ENCODE measurements at regions not wholly inside any gene's neighbourhood (a gene's known extent, or its start where the extent isn't known, plus 50 kb on each side); places are given as distances from the start of the nearest gene placed in this dataset.

DNA sequence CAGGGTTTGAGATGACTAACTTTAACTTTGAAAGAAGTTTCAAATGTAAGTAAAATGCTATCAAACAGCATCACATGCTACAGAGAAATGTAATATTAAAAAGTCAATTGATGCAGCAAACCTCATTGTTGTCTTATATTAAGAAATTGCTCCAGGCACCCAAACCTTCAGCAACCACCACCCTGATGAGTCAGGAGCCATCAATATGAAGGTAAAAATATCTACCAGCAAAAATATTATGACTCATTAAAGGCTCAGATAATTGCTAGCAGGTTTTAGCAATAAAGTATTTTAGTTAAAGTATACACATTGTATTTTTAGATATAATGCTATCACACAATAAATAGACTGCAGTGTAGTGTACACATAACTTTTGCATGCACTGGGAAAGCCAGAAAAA lies 746.3 kb downstream of the ZPLD1 start:
- TF ChIP-seq, protein P1, sequence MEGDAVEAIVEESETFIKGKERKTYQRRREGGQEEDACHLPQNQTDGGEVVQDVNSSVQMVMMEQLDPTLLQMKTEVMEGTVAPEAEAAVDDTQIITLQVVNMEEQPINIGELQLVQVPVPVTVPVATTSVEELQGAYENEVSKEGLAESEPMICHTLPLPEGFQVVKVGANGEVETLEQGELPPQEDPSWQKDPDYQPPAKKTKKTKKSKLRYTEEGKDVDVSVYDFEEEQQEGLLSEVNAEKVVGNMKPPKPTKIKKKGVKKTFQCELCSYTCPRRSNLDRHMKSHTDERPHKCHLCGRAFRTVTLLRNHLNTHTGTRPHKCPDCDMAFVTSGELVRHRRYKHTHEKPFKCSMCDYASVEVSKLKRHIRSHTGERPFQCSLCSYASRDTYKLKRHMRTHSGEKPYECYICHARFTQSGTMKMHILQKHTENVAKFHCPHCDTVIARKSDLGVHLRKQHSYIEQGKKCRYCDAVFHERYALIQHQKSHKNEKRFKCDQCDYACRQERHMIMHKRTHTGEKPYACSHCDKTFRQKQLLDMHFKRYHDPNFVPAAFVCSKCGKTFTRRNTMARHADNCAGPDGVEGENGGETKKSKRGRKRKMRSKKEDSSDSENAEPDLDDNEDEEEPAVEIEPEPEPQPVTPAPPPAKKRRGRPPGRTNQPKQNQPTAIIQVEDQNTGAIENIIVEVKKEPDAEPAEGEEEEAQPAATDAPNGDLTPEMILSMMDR (IDR thresholded peaks at IDR 0.05): no peak
- TF ChIP-seq POLR2A (IDR thresholded peaks at IDR 0.05): no peak
